NT2/D1 (cell line): ENCODE measurements at regions not wholly inside any gene's neighbourhood (a gene's known extent, or its start where the extent isn't known, plus 50 kb on each side); places are given as distances from the start of the nearest gene placed in this dataset.

Experiments used
- DNase-seq: peaks from one replicate; pipeline ENCODE4 v3.0.0-alpha.2; 2011; ENCODE audit warnings: low read depth, low spot score
- H3K27me3 ChIP-seq: 2 replicates; pipeline ENCODE4 v1.6.0; 2011; ENCODE audit warnings: mild to moderate bottlenecking; ENCODE audit not compliant: insufficient read length, insufficient read depth
- H3K36me3 ChIP-seq: 2 replicates; pipeline ENCODE4 v1.6.1; 2011; ENCODE audit warnings: mild to moderate bottlenecking, low read length, mixed read lengths; ENCODE audit not compliant: insufficient read depth, insufficient read length
- H3K4me1 ChIP-seq: 2 replicates; pipeline ENCODE4 v1.5.1; 2011; ENCODE audit not compliant: insufficient read depth, insufficient read length
- H3K4me3 ChIP-seq: 2 replicates; pipeline ENCODE4 v1.5.1; 2011; ENCODE audit warnings: low read depth; ENCODE audit not compliant: insufficient read length
- H3K9ac ChIP-seq: 2 replicates; pipeline ENCODE4 v1.6.0; 2011; ENCODE audit warnings: low read depth; ENCODE audit not compliant: insufficient read length
- H3K9me3 ChIP-seq: 2 replicates; pipeline ENCODE4 v1.5.1; 2011; ENCODE audit warnings: mild to moderate bottlenecking, low read length; ENCODE audit not compliant: insufficient read depth
- SUZ12 ChIP-seq: IDR thresholded peaks from 2 replicates; pipeline ENCODE4 v1.6.1; 2011; ENCODE audit not compliant: insufficient read length, insufficient read depth; ENCODE audit errors: extremely low read depth
- YY1 ChIP-seq: IDR thresholded peaks from 2 replicates; pipeline ENCODE4 v1.6.1; 2011; ENCODE audit not compliant: insufficient read length, insufficient read depth
- ZNF274 ChIP-seq: IDR thresholded peaks from 2 replicates; pipeline ENCODE4 v1.6.1; 2011; ENCODE audit warnings: mild to moderate bottlenecking, low read depth, low read length

GRCh38 chr5:88391116-88391515 is 122.5 kb upstream of the TMEM161B start:
- no peak overlapping the region for H3K4me3 ChIP-seq
- TF ChIP-seq SUZ12 (no peak), ZNF274 (no peak), YY1 (no peak)
- H3K9me3 ChIP-seq = no peaks in the 10 kb centered on the region
- H3K36me3 ChIP-seq = no peaks in the 10 kb centered on the region
- H3K9ac ChIP-seq = no peak overlapping the region
- no peaks in the 10 kb centered on the region for H3K4me1 ChIP-seq
- no peaks in the 10 kb centered on the region for H3K27me3 ChIP-seq
- no peak for DNase-seq

GRCh38 chr5:88390481-88390880 is 121.8 kb upstream of the TMEM161B start:
- no peaks in the 10 kb centered on the region for H3K27me3 ChIP-seq
- no peaks in the 10 kb centered on the region for H3K36me3 ChIP-seq
- no peaks in the 10 kb centered on the region for H3K4me1 ChIP-seq
- no peak for DNase-seq
- H3K9me3 ChIP-seq = no peaks in the 10 kb centered on the region
- no peak overlapping the region for H3K4me3 ChIP-seq
- H3K9ac ChIP-seq = no peak overlapping the region
- TF ChIP-seq ZNF274 = no peak
- no peak for TF ChIP-seq SUZ12
- no peak for TF ChIP-seq YY1

- no peak for TF ChIP-seq SUZ12
- TF ChIP-seq YY1 = no peak
- no peak for TF ChIP-seq ZNF274
- Histone ChIP-seq H3K4me1 (no peaks in the 10 kb centered on the region), H3K9ac (no peak overlapping the region), H3K9me3 (no peaks in the 10 kb centered on the region), H3K27me3 (no peaks in the 10 kb centered on the region), H3K4me3 (no peak overlapping the region), H3K36me3 (no peaks in the 10 kb centered on the region)
- DNase-seq = no peak
These were observed 121.4 kb upstream of the TMEM161B start for GRCh38 chr5:88390096-88390441.

GRCh38 chr5:88389338-88390095 is 120.9 kb upstream of the TMEM161B start:
- TF ChIP-seq SUZ12 (no peak), YY1 (no peak), ZNF274 (no peak)
- Histone ChIP-seq H3K4me3 (no peak overlapping the region), H3K9ac (no peak overlapping the region), H3K9me3 (no peaks in the 10 kb centered on the region), H3K4me1 (no peaks in the 10 kb centered on the region), H3K27me3 (no peaks in the 10 kb centered on the region), H3K36me3 (no peaks in the 10 kb centered on the region)
- no peak for DNase-seq

- Histone ChIP-seq H3K36me3 (no peaks in the 10 kb centered on the region), H3K9ac (no peak overlapping the region), H3K4me3 (no peak overlapping the region), H3K9me3 (no peaks in the 10 kb centered on the region), H3K27me3 (no peaks in the 10 kb centered on the region), H3K4me1 (no peaks in the 10 kb centered on the region)
- peak; percentile 57 for DNase-seq
- no peak for TF ChIP-seq YY1
- TF ChIP-seq SUZ12 = no peak
- TF ChIP-seq ZNF274 = no peak
These were observed 120.1 kb upstream of the TMEM161B start for GRCh38 chr5:88388476-88389337.

GRCh38 chr5:88384886-88385285 is 116.2 kb upstream of the TMEM161B start:
- DNase-seq = no peak
- Histone ChIP-seq H3K4me1 (no peaks in the 10 kb centered on the region), H3K9ac (no peak overlapping the region), H3K9me3 (no peaks in the 10 kb centered on the region), H3K4me3 (no peak overlapping the region), H3K27me3 (no peaks in the 10 kb centered on the region), H3K36me3 (no peaks in the 10 kb centered on the region)
- TF ChIP-seq SUZ12 = no peak

- no peak for DNase-seq
- TF ChIP-seq YY1 (no peak), SUZ12 (no peak), ZNF274 (no peak)
These were observed 111.7 kb upstream of the TMEM161B start for GRCh38 chr5:88380332-88380731.

More at GRCh38 chr5:88380332-88380731, 111.7 kb upstream of the TMEM161B start:
- no peak overlapping the region for H3K4me3 ChIP-seq
- H3K9ac ChIP-seq = no peak overlapping the region
- H3K27me3 ChIP-seq = no peaks in the 10 kb centered on the region
- no peaks in the 10 kb centered on the region for H3K4me1 ChIP-seq
- no peaks in the 10 kb centered on the region for H3K36me3 ChIP-seq
- no peaks in the 10 kb centered on the region for H3K9me3 ChIP-seq
